Activated T-helper 1 cell treated with anti-CD3 and anti-CD28 coated beads, Interleukin-12 subunit alpha, Interleukin-12 subunit beta, Interleukin-2, Interleukin-4 antibody, amounts not matched to agents 30 ng/mL and 10 ng/mL and 1 ng/mL, durations not matched to agents 14 hours and 24 hours and 36 hours (primary cell): ENCODE measurements at regions not wholly inside any gene's neighbourhood (a gene's known extent, or its start where the extent isn't known, plus 50 kb on each side); places are given as distances from the start of the nearest gene placed in this dataset.
A peak's percentile ranks its signal among the peaks of the same experiment; 100 is the strongest.

Experiments
- DNase-seq: peaks from one replicate; pipeline ENCODE4 v3.0.0; 2021; ENCODE audit warnings: low spot score
- H3K27ac Mint-ChIP-seq: one replicate; pipeline ENCODE4 v1.8.0; 2021; ENCODE audit warnings: mild to moderate bottlenecking, mixed read lengths
- H3K27me3 Mint-ChIP-seq: one replicate; pipeline ENCODE4 v1.8.0; 2022; ENCODE audit warnings: mild to moderate bottlenecking, moderate library complexity, mixed read lengths; ENCODE audit not compliant: insufficient read depth
- H3K36me3 Mint-ChIP-seq: one replicate; pipeline ENCODE4 v1.8.0; 2021; ENCODE audit warnings: low read depth, mixed read lengths
- H3K4me1 Mint-ChIP-seq: one replicate; pipeline ENCODE4 v1.8.0; 2021; ENCODE audit warnings: low read depth, mixed read lengths
- H3K4me3 Mint-ChIP-seq: one replicate; pipeline ENCODE4 v1.8.0; 2021; ENCODE audit warnings: mild to moderate bottlenecking, moderate library complexity, mixed read lengths
- H3K9me3 Mint-ChIP-seq: one replicate; pipeline ENCODE4 v1.8.0; 2021; ENCODE audit warnings: mixed read lengths
- intact Hi-C: fragments of 100-400 bp; cut with micrococcal nuclease; formaldehyde crosslinking; loops from one replicate; pipeline ENCODE4 v1.15.1; 2024

DNA sequence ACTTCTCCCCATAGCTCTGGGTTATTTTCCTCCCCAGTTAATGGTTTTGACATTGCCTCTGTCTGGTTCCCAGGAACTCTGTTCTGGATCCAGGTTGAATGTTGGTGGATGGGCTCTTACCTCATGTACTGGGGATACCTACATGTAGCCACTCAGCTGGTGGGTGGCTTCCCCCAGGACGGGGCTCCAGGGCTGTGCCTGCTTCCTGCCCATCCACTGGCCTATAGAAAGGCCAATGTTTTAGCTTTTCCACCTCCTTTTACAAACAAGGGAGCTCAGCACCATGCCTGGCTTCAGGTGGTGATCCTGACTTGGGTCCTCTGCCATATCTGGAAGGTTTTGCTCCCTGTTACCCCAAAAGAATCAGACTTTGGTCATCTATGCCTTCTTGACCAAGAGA is 120.2 kb downstream of the AKAP11 start:
- H3K36me3 Mint-ChIP-seq = peaks cover 13% of the 10 kb centered on the region
- intact Hi-C loops = loop anchor here (2.0 to 10.0 kb wide), 6 partner anchors 183 to 1387 kb away; partner anchors contain the start of genes DGKH, EPSTI1 and TNFSF11
- peaks cover 3% of the 10 kb centered on the region for H3K9me3 Mint-ChIP-seq
- no peaks in the 10 kb centered on the region for H3K27me3 Mint-ChIP-seq
- peak overlapping the region; percentile 89 for H3K4me3 Mint-ChIP-seq
- DNase-seq = no peak
- peak overlapping the region; percentile 100 for H3K27ac Mint-ChIP-seq
- H3K4me1 Mint-ChIP-seq = peaks cover 79% of the 10 kb centered on the region

DNA sequence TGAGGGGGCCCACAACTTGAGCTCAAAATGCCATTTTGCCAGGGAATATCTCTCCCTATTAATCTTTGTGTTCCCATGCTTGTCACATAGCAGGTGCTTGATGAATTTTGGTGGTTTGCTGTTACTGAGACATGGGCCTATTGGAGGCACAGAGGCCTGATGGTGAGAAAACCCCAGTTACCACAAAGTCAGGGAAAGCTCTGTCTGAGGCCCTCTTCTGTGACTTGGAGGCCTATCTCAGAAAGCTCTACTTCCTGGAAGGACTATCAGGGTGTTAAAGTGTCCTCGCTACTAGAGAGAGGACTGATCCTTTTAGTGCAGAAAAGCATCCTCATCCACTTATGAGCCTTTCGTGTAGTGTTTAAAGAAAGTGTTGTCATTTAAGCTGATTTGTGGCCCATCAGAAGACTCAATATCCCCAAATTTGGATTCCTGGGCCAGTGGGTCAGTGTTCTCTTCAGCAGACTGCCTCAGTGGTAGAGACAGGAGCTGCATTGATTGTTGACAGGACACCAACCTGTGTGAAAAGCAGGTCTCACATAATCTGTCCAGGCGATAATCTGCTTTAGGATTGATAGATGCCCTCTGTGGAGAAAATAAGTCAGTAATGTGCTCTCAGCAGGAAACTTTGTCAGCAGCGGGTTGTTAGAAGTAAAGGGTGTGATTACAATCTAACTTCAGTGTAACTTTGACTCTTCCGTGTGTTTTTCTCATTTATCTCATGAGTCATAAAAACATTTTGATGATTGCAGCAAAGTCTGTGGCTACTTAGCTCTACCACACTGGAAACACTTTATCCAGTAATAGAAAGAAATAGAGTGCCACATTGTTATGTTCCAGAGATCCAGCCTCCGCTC is 121.0 kb downstream of the AKAP11 start:
- Mint-ChIP-seq H3K4me1 (peaks cover 79% of the 10 kb centered on the region), H3K27me3 (no peaks in the 10 kb centered on the region), H3K4me3 (peak overlapping the region; percentile 89), H3K27ac (peak overlapping the region; percentile 100), H3K9me3 (peaks cover 7% of the 10 kb centered on the region), H3K36me3 (peaks cover 19% of the 10 kb centered on the region)
- intact Hi-C loops = loop anchor here (1.0 to 10.0 kb wide), 13 partner anchors 12 to 1388 kb away; partner anchors contain the start of genes DGKH, EPSTI1 and TNFSF11
- peak; percentile 45 for DNase-seq

DNA sequence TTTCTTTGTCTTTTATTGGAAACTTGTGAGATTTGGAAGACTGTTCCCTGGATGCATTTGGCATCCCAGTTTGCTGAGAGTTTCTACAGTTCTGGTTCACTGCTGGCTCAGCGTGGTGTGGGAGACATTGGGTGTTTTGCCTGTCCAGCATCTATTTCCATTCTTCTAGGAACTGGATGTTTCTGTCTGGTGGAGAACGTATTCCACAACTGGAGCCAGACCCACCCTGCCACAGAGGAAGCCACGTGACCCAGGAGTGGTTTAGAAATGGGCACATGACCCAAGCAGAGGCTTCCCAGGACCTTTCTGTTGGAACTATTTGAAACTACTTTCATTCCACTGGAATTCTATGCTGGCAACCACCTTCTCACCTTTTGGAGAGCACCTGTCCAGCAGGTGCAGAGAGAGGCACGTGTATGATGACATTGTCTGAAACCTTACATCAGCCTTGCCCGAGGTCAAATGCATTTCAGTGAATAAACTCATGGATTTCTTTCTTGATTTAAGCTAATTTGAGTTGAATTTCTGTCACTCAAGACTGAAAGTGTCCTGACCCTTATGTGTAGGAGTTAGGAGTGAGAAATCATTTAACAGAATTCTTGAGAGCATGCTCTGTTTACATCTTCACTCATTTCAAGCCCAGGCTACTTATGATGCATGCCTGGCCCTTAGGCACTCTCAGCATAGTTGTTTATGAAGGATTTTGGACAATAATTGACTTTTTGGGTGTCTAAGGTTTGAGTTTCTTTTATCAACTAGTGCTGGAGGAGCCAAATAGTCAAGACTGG is 121.8 kb downstream of the AKAP11 start:
- H3K36me3 Mint-ChIP-seq = peaks cover 23% of the 10 kb centered on the region
- H3K9me3 Mint-ChIP-seq = peaks cover 4% of the 10 kb centered on the region
- intact Hi-C loops = loop anchor here (1.0 to 10.0 kb wide), 13 partner anchors 12 to 1389 kb away; partner anchors contain the start of genes DGKH, EPSTI1 and TNFSF11
- no peak for DNase-seq
- peak overlapping the region; percentile 100 for H3K27ac Mint-ChIP-seq
- no peaks in the 10 kb centered on the region for H3K27me3 Mint-ChIP-seq
- peaks cover 77% of the 10 kb centered on the region for H3K4me1 Mint-ChIP-seq
- H3K4me3 Mint-ChIP-seq = peak overlapping the region; percentile 89

DNA sequence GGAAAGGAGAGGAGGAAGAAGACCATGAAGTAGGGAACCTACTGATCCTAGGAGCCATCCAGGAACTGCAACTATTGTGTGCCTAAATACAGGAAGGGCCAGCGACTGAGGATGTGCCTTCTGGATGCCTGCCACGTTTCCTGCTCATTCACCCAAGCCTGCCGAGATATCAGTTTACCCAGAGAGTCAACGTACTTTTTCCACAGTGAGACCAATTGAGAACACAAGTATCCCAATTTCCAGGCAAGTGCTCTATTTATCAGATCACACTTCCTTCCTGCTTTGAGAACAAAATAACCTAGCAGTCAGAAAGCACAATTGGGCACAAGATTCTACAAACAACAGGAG is 122.4 kb downstream of the AKAP11 start:
- Mint-ChIP-seq H3K27me3 (no peaks in the 10 kb centered on the region), H3K36me3 (peaks cover 24% of the 10 kb centered on the region), H3K4me1 (peaks cover 76% of the 10 kb centered on the region), H3K4me3 (peak overlapping the region; percentile 89), H3K27ac (peak overlapping the region; percentile 100), H3K9me3 (peaks cover 4% of the 10 kb centered on the region)
- intact Hi-C loops = loop anchor here (10.0 kb wide), 5 partner anchors 350 to 1390 kb away; partner anchors contain the start of genes DGKH and EPSTI1
- DNase-seq = no peak

DNA sequence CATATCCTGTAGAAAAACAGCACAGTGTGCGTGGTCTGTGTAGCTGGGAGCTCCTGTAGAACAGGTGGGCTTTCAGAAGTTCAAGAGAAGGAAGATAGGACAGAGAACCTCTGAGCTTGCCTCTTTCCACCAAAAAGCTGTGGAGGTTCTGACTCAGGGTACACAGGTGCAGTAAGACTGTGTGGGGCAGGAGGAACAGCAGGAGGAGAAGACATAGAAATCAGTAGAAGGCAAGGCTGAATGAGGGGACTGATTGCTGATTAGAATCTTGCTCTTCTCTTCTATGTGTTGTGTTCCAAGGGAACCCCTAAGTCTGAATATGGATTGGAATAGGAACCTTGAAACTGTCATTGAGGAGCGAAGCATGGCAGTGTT is 122.7 kb downstream of the AKAP11 start:
- H3K36me3 Mint-ChIP-seq = peaks cover 27% of the 10 kb centered on the region
- DNase-seq = no peak
- H3K4me1 Mint-ChIP-seq = peaks cover 80% of the 10 kb centered on the region
- peak overlapping the region; percentile 89 for H3K4me3 Mint-ChIP-seq
- intact Hi-C loops = loop anchor here (10.0 kb wide), 5 partner anchors 350 to 1390 kb away; partner anchors contain the start of genes DGKH and EPSTI1
- H3K9me3 Mint-ChIP-seq = peaks cover 4% of the 10 kb centered on the region
- no peaks in the 10 kb centered on the region for H3K27me3 Mint-ChIP-seq
- peak overlapping the region; percentile 100 for H3K27ac Mint-ChIP-seq

DNA sequence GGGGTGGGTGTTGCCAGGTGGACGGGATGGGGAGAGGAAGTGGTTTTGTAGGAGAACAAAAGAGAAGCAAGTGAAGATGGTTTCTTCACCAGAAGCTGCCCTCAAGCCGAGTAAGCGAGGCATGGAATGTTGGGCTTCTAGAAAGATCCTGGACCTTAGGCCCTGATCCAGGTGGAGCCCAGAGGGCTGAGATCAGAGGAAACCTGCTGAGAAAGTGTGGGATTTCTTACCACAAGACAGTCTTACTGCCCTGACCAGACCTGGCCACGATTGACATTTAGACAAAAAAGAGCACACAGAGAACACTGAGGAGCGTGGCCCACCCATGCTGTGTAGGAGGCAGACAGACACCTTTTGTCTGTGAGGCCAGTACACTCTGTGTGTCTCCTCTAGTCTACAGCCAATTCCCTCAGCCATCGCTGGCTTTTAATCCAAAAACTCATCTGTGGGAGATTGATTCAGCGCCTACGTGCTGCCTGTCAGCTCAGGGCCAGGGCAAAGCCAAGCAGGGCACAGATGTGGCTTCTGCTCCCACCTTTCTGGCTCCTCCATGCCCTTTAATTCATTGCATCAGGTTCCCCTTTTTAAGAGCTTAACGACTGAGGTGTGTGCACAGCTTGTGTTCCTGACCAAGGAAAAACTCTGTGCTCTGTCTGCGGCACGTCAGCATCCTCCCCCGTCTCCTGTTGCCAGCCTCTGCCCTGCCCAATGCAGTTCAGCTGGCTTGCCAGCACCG is 123.3 kb downstream of the AKAP11 start:
- peak overlapping the region; percentile 100 for H3K27ac Mint-ChIP-seq
- intact Hi-C loops = loop anchor here (10.0 kb wide), 5 partner anchors 350 to 1390 kb away; partner anchors contain the start of genes DGKH and EPSTI1
- H3K9me3 Mint-ChIP-seq = peaks cover 4% of the 10 kb centered on the region
- H3K27me3 Mint-ChIP-seq = no peaks in the 10 kb centered on the region
- H3K4me3 Mint-ChIP-seq = peak overlapping the region; percentile 89
- H3K36me3 Mint-ChIP-seq = peaks cover 30% of the 10 kb centered on the region
- H3K4me1 Mint-ChIP-seq = peaks cover 85% of the 10 kb centered on the region
- DNase-seq = no peak

DNA sequence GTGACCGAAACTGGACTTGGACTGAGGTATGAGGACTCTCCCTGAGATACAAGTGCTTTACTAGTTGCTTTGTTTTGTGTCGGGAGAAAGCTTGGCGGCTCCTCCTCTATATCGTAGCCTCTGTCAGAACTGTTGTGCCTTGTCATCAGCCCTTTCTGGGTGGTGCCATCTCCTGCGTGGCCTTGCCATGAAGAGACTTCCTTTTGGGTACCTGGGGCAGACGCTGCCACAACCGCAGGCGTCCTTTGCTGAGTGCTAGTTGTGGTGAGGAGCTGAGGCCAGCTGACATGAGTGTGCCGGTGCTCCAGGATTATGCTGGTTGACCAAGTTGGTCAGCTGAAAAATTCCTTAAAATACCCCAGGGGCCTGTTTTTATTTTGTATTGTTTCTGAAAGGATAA is 124.5 kb downstream of the AKAP11 start:
- peaks cover 7% of the 10 kb centered on the region for H3K9me3 Mint-ChIP-seq
- intact Hi-C loops = loop anchor here (10.0 kb wide), 5 partner anchors 352 to 1392 kb away; partner anchors contain the start of genes DGKH and EPSTI1

DNA sequence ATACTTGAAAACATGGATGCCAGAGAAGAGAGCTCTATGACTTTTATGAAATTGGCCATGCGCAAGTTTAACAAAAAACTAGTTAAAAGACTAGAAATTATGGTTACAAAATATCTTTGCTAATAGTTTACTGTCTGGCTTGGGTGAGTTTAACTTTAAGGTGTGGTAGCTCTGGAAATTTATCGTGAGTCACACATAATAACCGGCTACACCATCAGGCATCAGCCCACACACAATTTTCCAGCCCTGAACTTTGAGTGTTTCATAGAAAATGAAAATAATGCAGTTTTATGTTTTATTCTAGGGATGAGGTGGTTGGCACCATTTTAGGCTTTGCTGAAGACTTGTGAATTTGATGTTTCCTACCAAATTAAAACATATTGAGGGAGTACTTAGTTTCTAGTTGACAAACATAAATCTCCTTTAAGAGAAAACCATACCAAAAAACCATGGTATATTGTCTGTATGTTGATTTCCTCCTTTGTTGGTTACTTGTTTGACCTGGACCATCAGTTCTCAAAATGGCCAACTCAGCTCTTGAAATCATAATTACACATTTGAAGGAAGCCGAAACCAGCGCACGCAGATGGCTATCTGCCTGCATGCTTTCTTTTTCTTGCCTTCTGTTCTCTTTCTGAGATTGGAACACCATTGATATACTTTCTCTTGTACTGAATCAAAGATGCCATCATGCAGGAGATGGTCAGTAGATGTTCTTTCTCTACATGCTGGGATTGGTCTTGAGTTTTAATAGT is 125.1 kb downstream of the AKAP11 start:
- no peak for DNase-seq
- no peaks in the 10 kb centered on the region for H3K27me3 Mint-ChIP-seq
- peaks cover 7% of the 10 kb centered on the region for H3K9me3 Mint-ChIP-seq
- peaks cover 84% of the 10 kb centered on the region for H3K4me1 Mint-ChIP-seq
- intact Hi-C loops = loop anchor here (1.0 to 10.0 kb wide), 7 partner anchors 8 to 1392 kb away; partner anchors contain the start of genes DGKH and EPSTI1
- H3K27ac Mint-ChIP-seq = peak overlapping the region; percentile 100
- peak overlapping the region; percentile 81 for H3K4me3 Mint-ChIP-seq
- peaks cover 37% of the 10 kb centered on the region for H3K36me3 Mint-ChIP-seq

More for the DNA sequence above, 124.5 kb downstream of the AKAP11 start:
- peak; percentile 40 for DNase-seq
- Mint-ChIP-seq H3K27me3 (no peaks in the 10 kb centered on the region), H3K4me3 (peak overlapping the region; percentile 81), H3K4me1 (peaks cover 84% of the 10 kb centered on the region), H3K36me3 (peaks cover 35% of the 10 kb centered on the region), H3K27ac (peak overlapping the region; percentile 100)

DNA sequence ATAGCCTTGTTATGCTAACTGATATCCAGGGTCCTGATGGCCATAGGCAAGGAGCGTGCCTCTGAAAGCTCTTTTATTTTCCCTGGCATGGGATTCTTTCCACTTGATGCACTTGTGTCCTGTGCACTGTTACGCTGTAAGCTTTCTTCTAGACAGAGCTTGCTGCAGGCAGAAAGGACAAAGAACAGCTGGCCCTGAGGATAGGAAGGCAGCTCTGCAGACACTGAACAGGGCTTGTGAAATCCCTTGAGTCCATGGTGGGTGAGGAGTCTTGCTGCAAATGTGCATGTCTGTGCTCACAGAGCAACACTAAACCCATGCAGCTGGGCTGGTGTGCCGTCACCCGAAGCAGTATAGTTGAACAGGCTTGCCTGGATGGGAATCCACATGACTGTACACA is 126.6 kb downstream of the AKAP11 start:
- H3K4me3 Mint-ChIP-seq = no peak overlapping the region
- intact Hi-C loops = loop anchor here (10.0 kb wide), 5 partner anchors 354 to 1394 kb away; partner anchors contain the start of genes DGKH and EPSTI1
- peaks cover 7% of the 10 kb centered on the region for H3K9me3 Mint-ChIP-seq
- DNase-seq = no peak
- peaks cover 41% of the 10 kb centered on the region for H3K36me3 Mint-ChIP-seq
- H3K27me3 Mint-ChIP-seq = no peaks in the 10 kb centered on the region
- peak overlapping the region; percentile 42 for H3K27ac Mint-ChIP-seq
- H3K4me1 Mint-ChIP-seq = peaks cover 82% of the 10 kb centered on the region

DNA sequence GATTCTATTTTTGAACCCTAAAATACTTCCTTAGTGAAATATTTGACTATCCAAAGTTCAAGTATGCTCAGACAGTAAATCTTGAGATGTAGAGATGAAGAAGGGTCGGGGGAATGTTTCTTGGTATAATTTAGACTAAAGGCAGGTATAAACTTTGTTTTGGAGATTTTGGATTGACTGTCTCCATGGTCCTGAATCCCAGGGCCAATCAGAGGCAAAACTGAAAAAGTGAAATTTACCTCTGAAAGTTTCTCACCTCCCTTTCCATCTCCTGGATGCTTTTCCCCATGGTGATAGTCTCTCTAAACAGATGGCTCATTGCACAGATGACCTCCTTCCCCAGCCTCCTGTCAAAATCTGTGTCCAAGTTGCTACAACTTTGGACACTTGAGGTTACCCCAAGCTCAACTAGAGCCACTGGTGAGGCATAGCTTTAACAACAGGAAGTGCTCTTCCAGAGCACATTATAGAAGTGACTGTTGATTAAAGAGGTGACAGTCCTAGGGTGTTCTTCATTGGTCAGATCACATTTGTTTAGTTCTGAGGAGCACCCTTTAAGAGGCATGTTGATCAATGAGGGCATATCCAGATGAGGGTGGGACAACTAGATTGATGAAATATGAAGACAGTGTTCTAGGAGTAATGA is 128.4 kb downstream of the AKAP11 start:
- Mint-ChIP-seq H3K4me3 (no peak overlapping the region), H3K9me3 (peaks cover 7% of the 10 kb centered on the region), H3K36me3 (peaks cover 41% of the 10 kb centered on the region), H3K27me3 (no peaks in the 10 kb centered on the region), H3K4me1 (peaks cover 73% of the 10 kb centered on the region), H3K27ac (peak overlapping the region; percentile 26)
- intact Hi-C loops = no loop called here
- no peak for DNase-seq

DNA sequence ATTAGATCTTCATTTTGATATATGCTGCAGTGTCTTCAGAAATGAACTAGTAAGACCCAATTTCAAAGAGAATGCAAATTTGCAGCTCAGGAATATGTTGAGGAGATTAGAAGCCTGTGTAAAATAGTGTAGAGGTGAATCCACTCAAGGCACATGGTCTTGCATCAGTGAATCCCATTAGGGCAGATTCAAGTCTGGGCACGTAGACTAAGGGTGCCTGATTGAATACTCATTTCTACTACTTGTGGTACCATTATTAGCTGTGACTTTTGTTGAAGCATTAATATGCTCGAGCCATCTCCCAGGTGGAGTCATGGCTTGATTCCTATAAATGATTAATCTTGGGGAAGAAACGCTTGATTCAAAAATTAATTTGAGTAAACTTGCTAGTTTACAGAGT is 129.4 kb downstream of the AKAP11 start:
- Mint-ChIP-seq H3K27ac (peak overlapping the region; percentile 61), H3K36me3 (peaks cover 43% of the 10 kb centered on the region), H3K9me3 (peaks cover 7% of the 10 kb centered on the region), H3K27me3 (no peaks in the 10 kb centered on the region), H3K4me1 (peaks cover 79% of the 10 kb centered on the region), H3K4me3 (no peak overlapping the region)
- intact Hi-C loops = no loop called here
- DNase-seq = no peak
